SIG-M5 (cell line): ENCODE measurements at regions not wholly inside any gene's neighbourhood (a gene's known extent, or its start where the extent isn't known, plus 50 kb on each side); places are given as distances from the start of the nearest gene placed in this dataset.
"Not testable (repeated sequence)": the region's sequence is repeated elsewhere in the genome, so short reads cannot be mapped to it uniquely, and the experiment has no call there.

Source experiments
- DNase-seq: peaks from one replicate; lab custom pipeline; 2025; lab: John Stamatoyannopoulos, UW

- DNase-seq: no peak
Measured at GRCh38 chr9:110093871-110094270, 114.1 kb downstream of the C9orf152 start.

- DNase-seq: no peak
Measured at GRCh38 chr9:110095161-110095595, 112.8 kb downstream of the C9orf152 start.

- DNase-seq: no peak
Measured at GRCh38 chr9:110095776-110096175, 112.2 kb downstream of the C9orf152 start.

- not testable (repeated sequence) for DNase-seq
Measured at GRCh38 chr9:110096674-110097073, 111.3 kb downstream of the C9orf152 start.

- DNase-seq: no peak
Measured at GRCh38 chr9:110099236-110100095, 108.5 kb downstream of the C9orf152 start.

GRCh38 chr9:110101531-110102161 lies 106.3 kb downstream of the C9orf152 start:
- DNase-seq: no peak

GRCh38 chr9:110103257-110103656 lies 104.7 kb downstream of the C9orf152 start:
- no peak for DNase-seq

- no peak for DNase-seq
Measured at GRCh38 chr9:110104261-110104809, 103.6 kb downstream of the C9orf152 start.

- no peak for DNase-seq
Measured at GRCh38 chr9:110105107-110105506, 102.9 kb downstream of the C9orf152 start.

- DNase-seq: no peak
Measured at GRCh38 chr9:110106661-110107060, 101.3 kb downstream of the C9orf152 start.

GRCh38 chr9:110109333-110110092 lies 98.4 kb downstream of the C9orf152 start:
- no peak for DNase-seq

- DNase-seq: no peak
Measured at GRCh38 chr9:110110154-110110553, 97.8 kb downstream of the C9orf152 start.

- DNase-seq: no peak
Measured at GRCh38 chr9:110111868-110112267, 96.1 kb downstream of the C9orf152 start.

- no peak for DNase-seq
Measured at GRCh38 chr9:110112792-110113191, 95.2 kb downstream of the C9orf152 start.

GRCh38 chr9:110114086-110114858 lies 93.7 kb downstream of the C9orf152 start:
- DNase-seq: no peak

GRCh38 chr9:110114859-110115201 lies 93.1 kb downstream of the C9orf152 start:
- no peak for DNase-seq

GRCh38 chr9:110115341-110115820 lies 92.6 kb downstream of the C9orf152 start:
- DNase-seq: no peak

GRCh38 chr9:110115826-110116542 lies 92.0 kb downstream of the C9orf152 start:
- no peak for DNase-seq

- no peak for DNase-seq
Measured at GRCh38 chr9:110116543-110116885, 91.4 kb downstream of the C9orf152 start.

GRCh38 chr9:110121170-110121569 lies 86.8 kb downstream of the C9orf152 start:
- DNase-seq: no peak
